ENCODE measurements at regions not wholly inside any gene's neighbourhood (a gene's known extent, or its start where the extent isn't known, plus 50 kb on each side); places are given as distances from the start of the nearest gene placed in this dataset.
A peak's percentile ranks its signal among the peaks of the same experiment; 100 is the strongest.

DNA sequence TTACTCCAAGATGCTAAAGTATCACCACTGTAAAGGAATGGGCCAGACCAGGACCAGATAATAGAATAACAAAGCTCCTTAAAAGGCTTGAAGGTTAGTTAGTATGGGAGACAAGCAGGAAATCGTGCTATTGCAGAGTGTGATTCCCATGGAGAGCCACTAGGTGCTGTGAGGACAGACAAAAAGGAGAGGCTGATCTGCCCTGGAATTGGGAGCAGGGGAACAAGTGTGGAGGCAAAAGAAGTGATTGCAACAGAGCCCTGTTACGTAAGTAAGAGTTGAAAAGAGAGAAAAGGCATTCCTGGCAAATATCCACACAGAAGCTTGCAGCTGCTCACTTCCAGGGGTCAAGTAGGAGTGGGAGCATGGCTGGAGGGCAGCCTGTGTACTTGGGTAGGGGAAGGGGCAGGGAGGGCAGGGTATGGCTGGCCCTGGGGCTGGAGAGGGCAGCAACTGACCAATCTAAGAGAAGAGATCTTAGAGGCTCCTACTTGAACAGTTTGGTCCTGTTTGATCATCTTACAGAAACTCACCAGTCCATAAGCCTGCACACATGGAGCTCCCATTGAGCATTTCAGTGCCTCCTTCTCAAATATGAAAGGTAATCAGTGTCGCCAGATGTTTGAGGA lies 207.7 kb upstream of the GJB5 start:
- TF ChIP-seq FOXK2 (IDR thresholded peaks at IDR 0.05): no peak
- TF ChIP-seq CTBP1 (IDR thresholded peaks at IDR 0.05; ENCODE audit: borderline replicate concordance): no peak
- TF ChIP-seq NFRKB (IDR thresholded peaks at IDR 0.05): no peak
- TF ChIP-seq FOXM1 (IDR thresholded peaks at IDR 0.05; ENCODE audit: borderline replicate concordance): no peak
- no peak for TF ChIP-seq ELF4 (IDR thresholded peaks at IDR 0.05)
- no peak for TF ChIP-seq LEF1 (IDR thresholded peaks at IDR 0.05; ENCODE audit: borderline replicate concordance)
- TF ChIP-seq BHLHE40 (IDR thresholded peaks at IDR 0.05; ENCODE audit: borderline replicate concordance): no peak
- no peak for TF ChIP-seq ARNT (IDR thresholded peaks at IDR 0.05)
- no peak for TF ChIP-seq ZNF384 (IDR thresholded peaks at IDR 0.05)
- no peak for TF ChIP-seq PKNOX1 (IDR thresholded peaks at IDR 0.05)
- peak; percentile 25 for DNase-seq (ENCODE audit: extremely low spot score)
- ChIA-PET POLR2A (no interaction called here), CTCF (interaction anchor here (1.0 kb wide), 1 partner anchor 9 kb away, joined by 3 read pairs; no protein-coding TSS in a partner anchor)

GRCh38 chr1:34549199-34549598 lies 205.6 kb upstream of the GJB5 start:
- DNase-seq (ENCODE audit: extremely low spot score): peak; percentile 30
- no peak for TF ChIP-seq TARDBP (IDR thresholded peaks at IDR 0.05)
- no peak for TF ChIP-seq LEF1 (IDR thresholded peaks at IDR 0.05; ENCODE audit: borderline replicate concordance)
- no peak for TF ChIP-seq FOXM1 (IDR thresholded peaks at IDR 0.05; ENCODE audit: borderline replicate concordance)
- no peak for TF ChIP-seq FOXK2 (IDR thresholded peaks at IDR 0.05)
- TF ChIP-seq ARNT (IDR thresholded peaks at IDR 0.05): no peak
- no peak for TF ChIP-seq SP1 (IDR thresholded peaks at IDR 0.05)
- TF ChIP-seq FOXA1 (IDR thresholded peaks at IDR 0.05): no peak
- TF ChIP-seq PKNOX1 (IDR thresholded peaks at IDR 0.05): no peak
- no peak for TF ChIP-seq L3MBTL2 (conservative IDR thresholded peaks at IDR 0.05)
- TF ChIP-seq ZNF384 (IDR thresholded peaks at IDR 0.05): no peak
- TF ChIP-seq HDGF (IDR thresholded peaks at IDR 0.05; ENCODE audit: borderline replicate concordance): no peak
- ChIA-PET CTCF (no interaction called here), POLR2A (no interaction called here)

GRCh38 chr1:34578306-34578705 lies 176.5 kb upstream of the GJB5 start:
- ChIA-PET POLR2A (no interaction called here), CTCF (no interaction called here)
- no peak for TF ChIP-seq ARNT (IDR thresholded peaks at IDR 0.05)
- TF ChIP-seq HDGF (IDR thresholded peaks at IDR 0.05; ENCODE audit: borderline replicate concordance): no peak
- no peak for TF ChIP-seq LEF1 (IDR thresholded peaks at IDR 0.05; ENCODE audit: borderline replicate concordance)
- TF ChIP-seq SUZ12 (IDR thresholded peaks at IDR 0.05): no peak
- no peak for TF ChIP-seq TARDBP (IDR thresholded peaks at IDR 0.05)
- no peak for TF ChIP-seq PKNOX1 (IDR thresholded peaks at IDR 0.05)
- TF ChIP-seq ELF4 (IDR thresholded peaks at IDR 0.05): no peak
- no peak for TF ChIP-seq ZNF384 (IDR thresholded peaks at IDR 0.05)
- no peak for TF ChIP-seq SP1 (IDR thresholded peaks at IDR 0.05)
- no peak for TF ChIP-seq FOXM1 (IDR thresholded peaks at IDR 0.05; ENCODE audit: borderline replicate concordance)
- no peak for TF ChIP-seq BHLHE40 (IDR thresholded peaks at IDR 0.05; ENCODE audit: borderline replicate concordance)
- TF ChIP-seq FOXA1 (IDR thresholded peaks at IDR 0.05): no peak
- no peak for TF ChIP-seq CTBP1 (IDR thresholded peaks at IDR 0.05; ENCODE audit: borderline replicate concordance)
- no peak for TF ChIP-seq L3MBTL2 (conservative IDR thresholded peaks at IDR 0.05)
- TF ChIP-seq NFRKB (IDR thresholded peaks at IDR 0.05): no peak
- no peak for TF ChIP-seq FOXK2 (IDR thresholded peaks at IDR 0.05)
- no peak for DNase-seq (ENCODE audit: extremely low spot score)

DNA sequence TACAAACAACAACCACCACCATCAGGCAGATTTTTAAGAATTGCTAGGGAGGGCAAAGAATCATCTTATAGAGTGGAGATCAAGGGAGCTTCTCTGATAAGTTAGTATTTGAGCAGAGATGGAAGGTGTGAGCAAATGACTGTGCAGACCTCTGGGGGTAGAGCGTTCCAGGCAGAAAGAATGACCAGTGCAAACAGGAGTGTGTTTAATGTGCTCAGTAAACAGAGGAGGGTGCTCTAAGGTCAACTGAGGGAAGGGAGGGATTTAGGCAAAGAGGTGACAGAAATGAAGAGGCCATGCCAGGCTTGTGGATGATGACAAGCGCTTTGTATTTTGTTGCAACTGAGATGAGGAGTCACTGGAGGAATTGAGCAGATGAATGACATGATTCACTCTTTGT lies 172.5 kb upstream of the GJB5 start:
- ChIA-PET POLR2A (interaction anchor here (0.7 kb wide), 1 partner anchor 32 kb away, joined by 3 read pairs; no protein-coding TSS in a partner anchor), CTCF (no interaction called here)
- no peak for DNase-seq (ENCODE audit: extremely low spot score)
- no peak for TF ChIP-seq BHLHE40 (IDR thresholded peaks at IDR 0.05; ENCODE audit: borderline replicate concordance)
- TF ChIP-seq ZNF384 (IDR thresholded peaks at IDR 0.05): no peak
- no peak for TF ChIP-seq LEF1 (IDR thresholded peaks at IDR 0.05; ENCODE audit: borderline replicate concordance)
- no peak for TF ChIP-seq SP1 (IDR thresholded peaks at IDR 0.05)
- no peak for TF ChIP-seq CTBP1 (IDR thresholded peaks at IDR 0.05; ENCODE audit: borderline replicate concordance)
- TF ChIP-seq NFRKB (IDR thresholded peaks at IDR 0.05): no peak
- TF ChIP-seq FOXA1 (IDR thresholded peaks at IDR 0.05): no peak
- no peak for TF ChIP-seq L3MBTL2 (conservative IDR thresholded peaks at IDR 0.05)
- TF ChIP-seq SUZ12 (IDR thresholded peaks at IDR 0.05): no peak
- no peak for TF ChIP-seq FOXM1 (IDR thresholded peaks at IDR 0.05; ENCODE audit: borderline replicate concordance)
- no peak for TF ChIP-seq FOXK2 (IDR thresholded peaks at IDR 0.05)
- no peak for TF ChIP-seq HDGF (IDR thresholded peaks at IDR 0.05; ENCODE audit: borderline replicate concordance)
- no peak for TF ChIP-seq ELF4 (IDR thresholded peaks at IDR 0.05)
- TF ChIP-seq TARDBP (IDR thresholded peaks at IDR 0.05): no peak
- TF ChIP-seq PKNOX1 (IDR thresholded peaks at IDR 0.05): no peak
- no peak for TF ChIP-seq ARNT (IDR thresholded peaks at IDR 0.05)

- DNase-seq (ENCODE audit: extremely low spot score): no peak
- CTCF ChIA-PET: no interaction called here
- no peak for TF ChIP-seq CTBP1 (IDR thresholded peaks at IDR 0.05; ENCODE audit: borderline replicate concordance)
- no peak for TF ChIP-seq ZNF384 (IDR thresholded peaks at IDR 0.05)
- TF ChIP-seq BHLHE40 (IDR thresholded peaks at IDR 0.05; ENCODE audit: borderline replicate concordance): no peak
- no peak for TF ChIP-seq LEF1 (IDR thresholded peaks at IDR 0.05; ENCODE audit: borderline replicate concordance)
- TF ChIP-seq FOXM1 (IDR thresholded peaks at IDR 0.05; ENCODE audit: borderline replicate concordance): no peak
- no peak for TF ChIP-seq SP1 (IDR thresholded peaks at IDR 0.05)
- TF ChIP-seq FOXA1 (IDR thresholded peaks at IDR 0.05): no peak
- TF ChIP-seq PKNOX1 (IDR thresholded peaks at IDR 0.05): no peak
- TF ChIP-seq ARNT (IDR thresholded peaks at IDR 0.05): no peak
- no peak for TF ChIP-seq TARDBP (IDR thresholded peaks at IDR 0.05)
- TF ChIP-seq L3MBTL2 (conservative IDR thresholded peaks at IDR 0.05): no peak
- TF ChIP-seq ELF4 (IDR thresholded peaks at IDR 0.05): no peak
- TF ChIP-seq FOXK2 (IDR thresholded peaks at IDR 0.05): no peak
- no peak for TF ChIP-seq HDGF (IDR thresholded peaks at IDR 0.05; ENCODE audit: borderline replicate concordance)
- no peak for TF ChIP-seq SUZ12 (IDR thresholded peaks at IDR 0.05)
- TF ChIP-seq NFRKB (IDR thresholded peaks at IDR 0.05): no peak
- POLR2A ChIA-PET: no interaction called here
Measured at GRCh38 chr1:34587761-34588160, 167.1 kb upstream of the GJB5 start.
